ENCODE measurements at regions not wholly inside any gene's neighbourhood (a gene's known extent, or its start where the extent isn't known, plus 50 kb on each side); places are given as distances from the start of the nearest gene placed in this dataset.

- Histone ChIP-seq H4K20me1 (ENCODE audit: control insufficient read depth, insufficient read depth) (no peaks in the 10 kb centered on the region), H2AFZ (ENCODE audit: control insufficient read depth, low read depth, low read length) (no peak overlapping the region), H3K4me1 (ENCODE audit: control insufficient read depth, insufficient read depth, low read length) (no peaks in the 10 kb centered on the region), H3K9ac (ENCODE audit: control insufficient read depth, insufficient read depth, low read length) (no peak overlapping the region), H3K4me3 (no peak overlapping the region), H3K9me3 (replicated peaks; ENCODE audit: control insufficient read depth, insufficient read depth, low read length) (no peaks in the 10 kb centered on the region), H3K27ac (ENCODE audit: control insufficient read depth, insufficient read depth) (no peak overlapping the region), H3K79me2 (ENCODE audit: control insufficient read depth, insufficient read depth, low read length) (no peaks in the 10 kb centered on the region), H3K4me2 (ENCODE audit: control insufficient read depth, insufficient read depth) (no peak overlapping the region), H3K27me3 (replicated peaks in 1 of 2; ENCODE audit: control insufficient read depth in 2 of 2, insufficient read depth in 2 of 2, low read length in 1 of 2) (no peaks in the 10 kb centered on the region), H3K36me3 (ENCODE audit: control insufficient read depth in 2 of 2, insufficient read depth in 2 of 2, low read length in 1 of 2) (no peaks in the 10 kb centered on the region)
- no peak for DNase-seq (ENCODE audit: low read depth, low spot score)
- in situ Hi-C loops (cut with MboI), result no loop called here
- TF ChIP-seq NFIC (IDR thresholded peaks at IDR 0.05; ENCODE audit: low read depth, low read length), result no peak
- no peak for TF ChIP-seq NRF1 (conservative IDR thresholded peaks at IDR 0.05; ENCODE audit: low read depth, low read length)
- no peak for TF ChIP-seq CBX5 (IDR thresholded peaks at IDR 0.05; ENCODE audit: low read depth)
- TF ChIP-seq JUND (IDR thresholded peaks at IDR 0.05; ENCODE audit: low read depth, low read length), result no peak
- no peak for TF ChIP-seq HCFC1 (IDR thresholded peaks at IDR 0.05; ENCODE audit: low read length)
- TF ChIP-seq SUZ12 (IDR thresholded peaks at IDR 0.05; ENCODE audit: unreplicated experiment), result no peak
- no peak for TF ChIP-seq BRCA1 (IDR thresholded peaks at IDR 0.05; ENCODE audit: low read depth, low read length)
- no peak for TF ChIP-seq ZNF24 (IDR thresholded peaks at IDR 0.05)
- no peak for TF ChIP-seq MEF2B (IDR thresholded peaks at IDR 0.05; ENCODE audit: partially characterized antibody, poor library complexity, severe bottlenecking)
- no peak for TF ChIP-seq BCL11A (IDR thresholded peaks at IDR 0.05; ENCODE audit: low read depth, low read length)
- no peak for TF ChIP-seq SMC3 (IDR thresholded peaks at IDR 0.05; ENCODE audit: borderline replicate concordance, low read length)
- TF ChIP-seq HDGF (IDR thresholded peaks at IDR 0.05), result no peak
- TF ChIP-seq STAT1 (conservative IDR thresholded peaks at IDR 0.05), result no peak
- TF ChIP-seq ZBTB4 (CRISPR knock-in tag; IDR thresholded peaks at IDR 0.05), result no peak
- no peak for TF ChIP-seq EZH2 (IDR thresholded peaks at IDR 0.05; ENCODE audit: borderline replicate concordance, control insufficient read depth, low read depth, low read length)
- TF ChIP-seq SRF (IDR thresholded peaks at IDR 0.05; ENCODE audit: low read depth in 2 of 2, low read length in 2 of 2), result no peak
- no peak for TF ChIP-seq ZNF622 (IDR thresholded peaks at IDR 0.05)
- TF ChIP-seq KAT2A (conservative IDR thresholded peaks at IDR 0.05; ENCODE audit: control insufficient read depth, low read depth, low read length), result no peak
- TF ChIP-seq ZBTB33 (IDR thresholded peaks at IDR 0.05), result no peak
- POLR2A ChIA-PET, result no interaction called here
- no TSS peak for BruUV-seq (replicated peaks)
- ATAC-seq, result no peak
- 18% methylated on average over 4 of the region's 4 CpGs for WGBS (ENCODE audit: insufficient coverage, insufficient replicate concordance, low lambda C conversion rate, missing lambda C conversion rate)
- no peak for FAIRE-seq
- RAD21 ChIA-PET (ENCODE audit: unreplicated experiment), result no interaction called here
- SMC1A ChIA-PET (ENCODE audit: uncharacterized antibody, unreplicated experiment), result no interaction called here
- CTCF ChIA-PET, result no interaction called here
- intact Hi-C loops (cut with micrococcal nuclease; ENCODE audit: unreplicated experiment), result no loop called here
Measured at GRCh38 chr2:126189527-126189926, 466.4 kb upstream of the GYPC start.

All from GM12878 (cell line).